Hepatocyte (in vitro differentiated cells): ENCODE measurements at regions not wholly inside any gene's neighbourhood (a gene's known extent, or its start where the extent isn't known, plus 50 kb on each side); places are given as distances from the start of the nearest gene placed in this dataset.

Source experiments
- CTCF ChIP-seq: fragments of 200-600 bp; sonication (generic); IDR thresholded peaks from 2 replicates; pipeline ENCODE4 v1.5.1; 2016; ENCODE audit warnings: antibody characterized with exemption, mild to moderate bottlenecking; ENCODE audit not compliant: poor library complexity
- EZH2 ChIP-seq: fragments of 200-600 bp; sonication (generic); IDR thresholded peaks from 2 replicates; pipeline ENCODE4 v1.6.1; 2016; ENCODE audit warnings: antibody characterized with exemption, mild to moderate bottlenecking, borderline replicate concordance
- EZH2phosphoT487 ChIP-seq: fragments of 200-600 bp; sonication (generic); IDR thresholded peaks from one replicate; pipeline ENCODE4 v1.6.1; 2018; ENCODE audit warnings: antibody characterized with exemption, mild to moderate bottlenecking, low read depth, moderate library complexity; ENCODE audit not compliant: unreplicated experiment, severe bottlenecking

GRCh38 chr11:110829873-110830272 lies 117.6 kb upstream of the ARHGAP20 start:
- TF ChIP-seq CTCF = no peak
- TF ChIP-seq EZH2 = no peak
- TF ChIP-seq EZH2phosphoT487 = no peak
